Cardiac septum (tissue), 1 donor: ENCODE measurements at regions not wholly inside any gene's neighbourhood (a gene's known extent, or its start where the extent isn't known, plus 50 kb on each side); places are given as distances from the start of the nearest gene placed in this dataset.

Source experiments
- DNase-seq: peaks from one replicate; pipeline ENCODE4 v3.0.0-alpha.2; 2020; ENCODE audit warnings: low spot score
- intact Hi-C: fragments of 100-400 bp; cut with DNase I; formaldehyde crosslinking; loops from one replicate; pipeline ENCODE4 v1.14.0; 2022
- donor health status: DM: no; HTN: no; CAD: no.

DNA sequence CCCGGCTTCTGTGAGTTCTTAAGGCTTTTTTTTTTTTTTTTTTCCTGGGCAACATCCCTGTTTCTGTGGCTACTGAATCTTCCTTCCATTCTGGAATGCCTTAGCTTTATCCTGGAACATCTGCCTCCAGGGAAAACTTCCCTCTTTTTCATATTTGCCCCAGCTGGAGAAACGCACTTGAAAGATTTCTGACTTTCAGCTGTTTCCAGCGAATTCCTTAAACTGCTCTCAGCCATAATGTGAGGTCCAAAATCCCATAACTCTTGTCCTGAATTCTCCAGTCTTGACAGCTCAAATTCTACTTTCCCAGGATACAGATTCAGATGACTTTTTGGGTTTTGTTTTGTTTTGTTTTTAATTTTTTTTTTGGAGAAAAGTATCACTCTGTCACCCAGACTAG lies 263.6 kb upstream of the AUTS2 start:
- intact Hi-C loops = no loop called here
- no peak for DNase-seq

DNA sequence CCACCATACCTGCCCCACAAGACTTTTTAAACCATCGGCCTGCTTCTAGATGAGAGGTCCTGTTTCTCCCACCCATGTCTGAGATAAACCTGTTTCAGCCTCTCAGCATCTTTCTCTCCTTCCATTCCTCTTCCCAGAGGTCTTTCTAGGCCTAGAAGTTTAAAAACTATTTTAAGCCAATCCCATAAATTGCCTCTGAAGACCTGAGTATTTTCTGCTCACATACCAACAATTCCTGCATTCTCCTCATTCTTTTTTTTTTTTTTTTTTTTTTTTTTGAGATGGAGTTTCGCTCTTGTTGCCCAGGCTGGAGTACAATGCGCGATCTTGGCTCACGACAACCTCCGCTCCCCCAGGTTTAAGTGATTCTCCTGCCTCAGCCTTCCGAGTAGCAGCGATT lies 262.9 kb upstream of the AUTS2 start:
- intact Hi-C loops = no loop called here

DNA sequence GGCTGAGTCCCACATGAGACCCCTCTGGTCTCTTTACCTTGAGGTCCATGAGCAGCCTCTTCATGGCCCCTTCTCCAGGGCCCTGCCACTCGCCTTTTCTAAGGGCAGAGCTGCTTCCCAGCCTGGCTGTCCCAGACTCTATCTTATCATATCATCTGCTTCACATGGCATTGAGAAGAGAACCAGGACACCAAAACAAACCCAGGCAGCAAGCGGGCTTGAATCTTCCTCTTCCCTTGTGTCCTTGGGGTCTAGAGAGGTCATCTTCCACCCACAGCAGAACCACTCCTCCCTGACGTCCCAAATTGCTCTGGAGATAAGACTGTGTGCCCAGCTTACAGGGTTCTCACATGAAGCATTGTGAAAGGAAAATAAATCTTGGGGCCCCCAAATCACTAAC lies 261.3 kb upstream of the AUTS2 start:
- no peak for DNase-seq
- intact Hi-C loops = no loop called here

More for the DNA sequence above, 262.9 kb upstream of the AUTS2 start:
- no peak for DNase-seq

DNA sequence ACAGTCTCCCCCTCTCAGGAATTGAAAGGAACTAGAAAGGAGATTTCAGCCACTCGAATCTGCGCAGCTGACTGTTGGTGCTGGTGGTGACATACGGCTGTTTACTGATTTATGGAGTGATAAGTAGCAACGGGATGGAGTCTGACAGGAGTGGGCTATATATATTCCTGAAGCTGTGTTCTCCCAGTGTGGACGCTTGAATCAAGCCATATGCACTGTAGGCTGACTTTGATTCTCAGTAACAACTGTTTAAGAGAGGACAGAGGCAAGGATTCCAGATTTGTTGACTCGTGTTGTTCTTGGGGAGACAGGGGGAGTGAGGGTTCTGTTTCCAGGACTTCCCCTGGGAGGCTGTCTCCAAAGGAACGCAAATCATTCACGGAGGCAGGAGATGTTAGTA lies 260.1 kb upstream of the AUTS2 start:
- DNase-seq = no peak
- intact Hi-C loops = no loop called here

DNA sequence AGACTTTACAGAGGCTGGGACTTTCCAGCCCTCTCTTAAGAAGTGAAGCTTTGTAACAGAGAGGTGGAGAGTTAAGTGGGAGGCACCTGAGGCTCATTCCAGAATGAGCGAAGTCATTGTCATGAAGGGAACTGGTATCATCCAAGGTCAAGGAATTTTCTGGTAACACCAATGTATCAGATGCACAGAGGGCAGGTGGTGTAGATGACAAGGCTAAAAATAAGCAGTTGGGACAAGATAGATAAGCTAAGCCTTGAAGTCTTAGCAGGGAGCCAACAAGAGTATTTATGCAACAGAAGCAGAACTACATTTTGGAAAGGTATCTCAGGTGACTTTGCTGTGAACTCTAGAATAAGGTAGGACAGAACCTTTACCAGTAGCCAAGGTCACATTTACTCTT lies 257.0 kb upstream of the AUTS2 start:
- intact Hi-C loops = no loop called here
- no peak for DNase-seq

DNA sequence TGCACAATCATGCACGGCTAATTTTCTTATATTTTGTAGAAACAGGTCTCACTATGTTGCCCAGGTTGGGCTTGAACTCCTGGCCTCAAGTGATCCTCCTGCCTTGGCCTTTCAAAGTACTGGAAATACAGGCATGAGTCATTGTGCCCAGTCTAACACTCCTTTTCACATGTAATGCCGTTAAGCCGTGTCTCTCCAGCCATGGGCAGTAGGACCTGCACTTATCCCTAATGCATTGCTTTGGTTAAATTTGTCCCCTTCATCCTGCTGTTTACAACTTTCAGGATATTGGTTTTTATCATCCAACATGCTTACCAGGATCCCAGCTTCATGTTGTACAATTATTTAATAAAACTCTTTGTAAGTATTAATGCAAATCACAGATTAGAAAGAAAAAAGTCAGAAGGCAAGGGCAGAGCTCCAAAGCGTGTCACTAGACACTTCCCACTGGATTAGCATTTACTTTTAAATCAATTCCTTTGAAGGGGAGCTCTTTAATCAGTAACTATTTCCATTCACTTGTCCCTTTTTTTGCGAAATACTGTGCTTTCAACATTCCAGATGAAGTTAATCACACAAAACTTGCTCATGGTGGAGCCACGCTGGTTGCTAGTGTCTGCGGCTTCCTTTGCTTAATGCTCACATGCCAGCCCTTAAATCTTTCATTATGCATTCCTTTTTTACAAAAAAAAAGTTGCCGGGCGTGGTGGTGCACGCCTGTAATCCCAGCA lies 256.0 kb upstream of the AUTS2 start:
- DNase-seq = no peak
- intact Hi-C loops = no loop called here

DNA sequence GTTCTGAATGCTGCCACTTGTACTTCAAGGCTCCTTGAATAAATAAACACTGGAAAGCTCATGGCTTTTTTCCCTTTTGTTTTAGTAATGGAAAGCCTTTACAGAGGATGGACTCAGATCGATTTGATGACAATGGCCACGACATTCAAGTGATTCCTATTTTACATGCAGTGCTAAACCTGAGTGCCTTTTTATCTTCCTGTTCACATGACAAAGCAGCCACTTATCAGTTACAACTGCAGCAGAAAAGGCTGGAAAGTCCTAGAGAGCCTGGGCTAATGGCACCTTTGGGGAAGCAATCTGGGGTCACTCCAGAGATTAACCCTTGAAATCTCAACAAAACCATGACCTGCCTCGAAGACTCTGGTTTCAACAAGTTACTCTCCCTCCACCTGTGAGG lies 249.0 kb upstream of the AUTS2 start:
- DNase-seq = no peak
- intact Hi-C loops = no loop called here

DNA sequence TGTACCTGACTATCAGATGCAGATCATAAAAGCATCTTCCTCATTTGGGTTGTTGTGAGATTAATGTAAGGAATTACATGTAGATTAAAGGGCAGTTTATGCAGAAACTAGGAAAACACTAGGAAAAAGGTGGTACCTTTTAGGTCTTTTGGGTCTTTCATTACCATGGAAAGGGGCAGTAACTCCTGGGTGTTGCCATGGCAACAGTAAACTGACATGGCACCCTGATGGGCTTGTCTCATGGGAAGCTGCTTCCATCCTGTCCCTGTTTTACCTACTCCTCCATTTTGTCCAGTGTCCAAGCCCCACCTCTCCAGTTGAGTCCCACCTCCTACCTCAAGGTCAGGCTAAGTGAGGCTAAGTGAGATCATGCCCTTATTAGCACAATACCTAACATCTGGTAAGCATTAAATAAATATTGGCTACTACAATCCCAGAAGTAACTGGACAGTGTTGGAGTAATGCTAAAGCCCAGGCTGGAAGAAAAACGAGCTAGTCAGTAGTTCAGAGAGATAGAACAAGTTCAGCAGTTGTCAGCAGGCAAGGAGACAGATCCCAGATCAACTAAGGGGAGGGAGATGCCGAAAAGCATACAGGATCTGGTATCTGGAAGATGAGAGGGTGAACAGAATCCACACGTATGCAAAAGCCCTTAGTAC lies 240.0 kb upstream of the AUTS2 start:
- intact Hi-C loops = no loop called here

DNA sequence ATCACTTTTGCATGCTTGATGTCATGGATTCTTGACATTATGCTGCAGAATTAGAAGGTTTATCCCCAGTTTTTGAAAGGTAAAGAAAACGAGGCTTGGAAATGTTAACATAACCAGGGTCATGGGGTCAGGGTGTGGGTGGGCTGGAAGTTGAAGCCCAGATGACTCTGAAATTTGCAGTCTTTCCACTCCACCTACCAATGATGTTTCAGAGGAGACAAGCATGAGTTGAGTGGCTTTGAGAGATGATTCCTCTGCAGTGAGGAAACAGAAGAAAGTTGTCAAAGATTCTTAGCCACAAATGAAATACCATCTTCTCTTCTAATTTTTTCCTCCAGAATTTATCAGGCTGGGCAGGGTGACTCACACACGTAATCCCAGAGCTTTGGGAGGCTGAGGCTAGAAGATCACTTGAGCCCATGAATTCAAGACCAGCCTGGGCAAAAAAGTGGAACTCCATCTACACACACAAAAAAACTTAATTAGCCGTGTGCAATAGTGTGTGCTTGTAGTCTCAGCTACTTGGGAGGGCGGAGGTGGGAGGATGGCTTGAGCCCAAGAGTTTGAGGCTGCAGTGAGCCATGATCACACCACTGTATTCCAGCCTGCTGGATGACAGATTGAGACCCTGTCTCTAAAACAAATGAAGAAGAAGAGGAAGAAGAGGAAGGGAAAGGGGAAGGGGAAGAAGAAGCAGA lies 239.1 kb upstream of the AUTS2 start:
- DNase-seq = no peak
- intact Hi-C loops = no loop called here

More for the DNA sequence above, 240.0 kb upstream of the AUTS2 start:
- no peak for DNase-seq

DNA sequence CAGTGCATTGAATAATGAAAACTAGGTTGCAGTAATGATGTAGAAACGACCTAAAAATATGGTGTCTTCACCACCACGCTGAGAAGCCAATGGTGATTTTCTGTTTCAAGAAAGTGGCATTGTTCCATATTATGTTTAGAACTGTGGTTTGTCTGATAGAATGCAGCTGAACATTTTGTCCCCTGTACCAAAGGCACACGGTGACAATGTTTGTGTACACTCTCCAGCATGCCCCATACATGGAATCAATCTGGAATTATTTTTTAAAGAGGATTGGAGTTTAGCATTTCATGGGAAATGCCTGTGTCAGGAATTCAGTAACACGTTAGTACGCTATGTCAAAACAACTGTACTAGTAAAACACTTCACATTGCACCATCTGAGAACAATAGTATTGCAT lies 237.4 kb upstream of the AUTS2 start:
- intact Hi-C loops = no loop called here
- DNase-seq = no peak

DNA sequence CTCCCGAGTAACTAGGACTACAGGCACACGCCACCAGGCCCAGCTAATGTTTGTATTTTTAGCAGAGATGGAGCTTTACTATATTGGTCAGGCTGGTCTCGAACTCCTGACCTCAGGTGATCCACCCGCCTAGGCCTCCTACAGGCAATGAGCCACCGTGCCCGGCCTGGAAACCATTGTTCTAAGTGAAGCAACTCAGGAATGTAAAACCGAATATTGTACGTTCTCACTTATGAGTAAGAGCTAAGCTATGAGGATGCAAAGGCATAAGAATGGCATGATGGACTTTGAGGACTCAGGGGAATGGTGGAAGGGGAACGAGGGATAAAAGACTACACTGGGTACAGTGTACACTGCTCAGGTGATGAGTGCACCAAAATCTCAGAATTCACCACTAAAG lies 235.1 kb upstream of the AUTS2 start:
- DNase-seq = no peak
- intact Hi-C loops = no loop called here

DNA sequence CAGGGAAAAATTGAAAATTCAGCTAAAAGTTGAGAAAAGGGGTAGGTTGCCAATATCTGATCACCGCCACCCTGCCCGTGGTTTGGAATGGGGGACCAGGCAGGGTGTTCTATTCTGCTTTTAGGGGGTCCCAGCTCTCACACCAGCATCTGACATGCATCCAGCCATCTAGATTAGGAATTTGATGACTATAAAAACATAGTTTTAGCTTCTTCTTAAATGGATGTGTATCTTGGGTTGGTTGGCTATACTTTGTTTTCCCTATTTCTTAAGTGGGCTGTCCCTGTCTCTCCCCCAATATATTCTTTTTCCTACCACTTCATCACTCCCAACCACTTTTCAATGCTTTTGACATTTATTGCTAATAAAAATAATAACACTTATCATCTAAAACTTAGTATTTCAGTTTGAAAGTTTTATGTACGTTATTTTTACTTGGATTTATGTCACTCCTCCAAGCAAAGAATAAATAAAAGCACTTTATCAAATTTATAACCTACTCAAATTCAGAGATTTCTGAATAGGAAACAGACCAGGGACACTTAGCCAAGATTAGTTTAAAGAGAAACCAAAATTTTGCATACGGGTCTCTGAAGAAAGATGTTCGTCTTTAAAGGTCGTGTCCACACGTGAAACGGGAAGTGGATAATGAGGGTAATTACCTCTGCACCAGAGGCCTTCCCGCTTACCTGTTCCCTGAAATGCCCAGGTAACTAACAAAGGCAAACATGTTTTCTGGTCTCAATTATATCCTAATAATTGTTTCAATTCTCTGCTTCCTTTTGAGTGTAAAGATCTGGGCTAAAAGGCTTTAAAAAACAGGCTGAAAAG lies 233.2 kb upstream of the AUTS2 start:
- intact Hi-C loops = no loop called here
- no peak for DNase-seq

DNA sequence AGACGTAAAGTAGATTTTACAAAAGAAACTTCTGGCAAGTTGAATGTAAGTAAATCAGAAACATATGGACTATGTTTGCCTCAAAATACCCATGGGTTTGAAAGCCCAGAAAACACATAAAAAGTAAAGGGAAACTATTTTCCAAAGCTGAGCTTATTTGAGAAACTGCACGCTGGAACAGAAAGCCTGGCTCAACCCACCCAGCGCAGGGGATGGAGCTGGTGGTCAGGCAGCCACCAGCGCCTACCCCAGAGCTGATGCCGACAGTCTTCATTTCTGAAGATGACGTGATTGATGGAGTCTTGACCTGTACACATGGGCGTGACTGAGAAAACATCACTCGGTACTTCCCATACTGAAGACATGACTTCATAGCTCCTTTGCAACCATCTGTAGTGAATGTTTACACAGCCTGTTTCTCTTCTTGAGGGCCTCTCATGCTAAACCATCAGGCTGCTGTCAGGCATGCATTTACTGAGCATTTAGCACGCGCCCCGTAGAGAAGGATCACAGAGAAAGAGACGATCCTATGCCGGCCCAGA lies 232.6 kb upstream of the AUTS2 start:
- no peak for DNase-seq
- intact Hi-C loops = no loop called here

DNA sequence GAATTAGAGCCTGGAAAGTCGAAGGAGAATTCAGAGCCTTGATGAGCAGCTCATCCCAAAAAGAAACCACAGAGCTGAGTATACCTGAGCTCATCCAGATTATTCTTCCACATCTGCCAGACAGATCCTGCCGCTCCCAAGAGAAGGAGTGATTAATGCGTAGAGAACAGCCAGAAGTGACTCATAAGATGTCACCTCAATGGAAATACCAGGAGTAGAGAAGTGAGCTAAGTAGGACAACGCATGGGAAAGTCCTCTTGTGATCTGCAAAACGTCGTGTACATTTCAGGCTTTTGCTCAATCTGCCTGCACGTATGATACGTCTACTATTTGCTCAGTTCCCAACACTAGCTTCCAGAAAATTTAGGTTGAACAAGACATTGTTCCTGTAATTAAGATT lies 230.5 kb upstream of the AUTS2 start:
- DNase-seq = no peak
- intact Hi-C loops = no loop called here

DNA sequence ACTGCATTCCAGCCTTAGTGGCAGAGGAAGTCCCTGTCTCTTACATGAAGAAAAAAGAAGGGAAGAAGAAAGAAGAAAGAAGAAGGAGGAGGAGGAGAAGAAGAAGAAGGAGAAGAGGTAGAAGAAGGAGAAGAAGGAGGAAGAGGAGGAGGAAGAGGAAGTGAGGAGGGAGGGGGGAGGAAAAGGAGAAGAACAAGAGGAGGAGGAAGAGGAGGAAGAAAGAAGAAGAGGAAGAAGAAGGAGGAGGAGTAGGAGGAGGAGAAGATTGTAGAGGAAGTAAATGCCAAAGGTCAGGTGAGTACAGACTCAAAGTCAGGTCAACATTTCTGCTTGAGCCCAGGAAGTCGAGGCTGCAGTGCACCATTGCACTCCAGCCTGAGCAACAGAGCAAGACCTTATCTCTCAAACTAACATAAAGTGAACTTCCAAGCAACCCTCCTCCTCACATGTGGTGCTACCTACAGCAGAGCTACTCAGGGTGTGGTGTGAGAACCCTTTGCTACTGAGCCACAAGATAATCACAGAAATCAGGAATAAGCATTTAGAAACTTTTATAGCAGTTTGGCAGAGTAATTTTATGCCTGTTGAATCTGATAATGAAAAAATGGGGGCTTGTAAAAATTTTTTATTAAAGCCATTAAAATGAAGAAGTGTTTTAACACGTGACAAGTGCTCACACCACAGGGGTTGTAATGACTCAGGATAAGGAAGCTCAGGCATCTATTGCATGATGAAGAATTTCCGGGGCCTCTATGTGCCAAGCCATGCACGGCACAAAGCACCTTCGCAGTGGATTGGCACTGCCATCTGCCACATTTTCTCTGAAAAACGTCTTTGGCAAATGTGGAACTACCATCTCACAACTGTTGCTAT lies 224.9 kb upstream of the AUTS2 start:
- intact Hi-C loops = no loop called here
- DNase-seq = no peak

DNA sequence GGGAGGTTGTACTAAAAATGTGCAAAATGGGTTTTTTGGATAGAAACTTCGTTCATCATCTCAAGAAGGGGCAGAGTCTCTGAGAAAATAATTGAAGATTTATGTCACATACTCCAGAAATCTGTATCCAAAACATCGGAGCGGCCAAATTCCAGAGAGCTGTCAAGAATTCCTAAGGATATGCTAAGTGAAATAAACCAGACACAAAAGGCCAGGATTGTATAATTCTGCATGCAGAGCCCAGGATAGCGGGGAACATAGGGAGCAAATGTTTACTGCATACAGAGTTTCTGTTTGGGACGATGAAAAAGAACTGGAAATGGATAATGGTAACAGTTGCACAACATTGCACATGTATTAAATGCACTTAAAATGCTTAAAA lies 224.2 kb upstream of the AUTS2 start:
- intact Hi-C loops = no loop called here
- DNase-seq = no peak

DNA sequence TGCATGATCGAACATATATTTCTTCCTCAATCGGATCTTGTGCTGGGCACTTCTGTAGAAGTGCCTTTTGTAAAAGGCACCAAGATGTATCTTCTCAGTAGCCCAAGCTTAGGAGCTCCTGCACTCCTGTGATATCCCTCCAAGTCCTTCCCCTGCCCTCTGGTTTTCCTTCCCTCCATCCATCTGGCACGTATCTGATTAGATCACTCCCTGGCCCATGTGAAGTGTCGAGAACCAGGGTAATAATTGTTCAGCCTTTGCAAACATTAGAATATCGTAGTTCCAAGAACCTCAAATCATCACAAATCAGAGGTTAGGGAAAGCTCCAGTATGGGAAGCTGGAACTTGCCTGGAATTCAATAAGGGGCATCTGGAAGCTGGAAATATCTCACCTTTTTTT lies 221.1 kb upstream of the AUTS2 start:
- DNase-seq = no peak
- intact Hi-C loops = no loop called here

DNA sequence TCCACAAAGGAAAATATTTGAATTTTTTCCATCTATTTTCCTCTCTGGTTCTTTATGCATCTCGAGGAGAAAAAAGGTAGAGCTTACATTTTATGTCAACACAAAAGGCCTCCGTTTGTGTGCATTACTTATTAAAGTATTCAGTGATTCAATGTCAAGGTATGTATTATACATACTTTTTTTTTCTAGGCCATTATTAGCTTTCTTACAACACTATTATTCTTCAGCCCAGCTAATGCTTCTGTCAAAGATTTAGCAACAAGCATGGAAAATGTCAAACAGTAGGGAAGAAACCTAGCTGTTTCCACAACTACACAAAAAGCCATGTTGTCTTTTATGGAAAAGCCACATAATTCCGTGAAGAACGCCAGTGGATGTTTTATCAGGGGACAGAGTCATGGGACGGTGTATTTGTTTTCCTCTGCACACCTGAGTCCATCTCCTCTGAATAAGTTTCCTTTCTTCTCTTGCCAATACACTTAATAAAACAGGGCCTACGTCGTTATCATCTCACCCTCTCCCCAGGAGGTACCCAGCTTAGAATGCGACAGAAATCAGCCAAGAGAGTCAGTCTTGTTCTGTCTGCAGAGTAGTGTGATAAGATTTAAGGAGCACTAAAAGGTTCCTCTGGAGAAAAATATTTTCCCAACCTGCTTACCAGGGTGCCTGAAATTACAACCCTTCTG lies 209.7 kb upstream of the AUTS2 start:
- intact Hi-C loops = no loop called here

More for the DNA sequence above, 209.7 kb upstream of the AUTS2 start:
- DNase-seq = peak; percentile 4
